GM11168 (cell line): ENCODE measurements at regions not wholly inside any gene's neighbourhood (a gene's known extent, or its start where the extent isn't known, plus 50 kb on each side); places are given as distances from the start of the nearest gene placed in this dataset.

Experiments used
- in situ Hi-C: fragments of 300-500 bp; cut with MboI; formaldehyde crosslinking; loops from one replicate; pipeline ENCODE4 v1.12.0; 2022; ENCODE audit warnings: low sequenced_read_pairs; ENCODE audit not compliant: unreplicated experiment

- in situ Hi-C loops: no loop called here
These were observed 120.1 kb downstream of the RPS12 start for GRCh38 chr6:132934496-132934895.

GRCh38 chr6:132936646-132937045 lies 122.3 kb downstream of the RPS12 start:
- in situ Hi-C loops: no loop called here

DNA sequence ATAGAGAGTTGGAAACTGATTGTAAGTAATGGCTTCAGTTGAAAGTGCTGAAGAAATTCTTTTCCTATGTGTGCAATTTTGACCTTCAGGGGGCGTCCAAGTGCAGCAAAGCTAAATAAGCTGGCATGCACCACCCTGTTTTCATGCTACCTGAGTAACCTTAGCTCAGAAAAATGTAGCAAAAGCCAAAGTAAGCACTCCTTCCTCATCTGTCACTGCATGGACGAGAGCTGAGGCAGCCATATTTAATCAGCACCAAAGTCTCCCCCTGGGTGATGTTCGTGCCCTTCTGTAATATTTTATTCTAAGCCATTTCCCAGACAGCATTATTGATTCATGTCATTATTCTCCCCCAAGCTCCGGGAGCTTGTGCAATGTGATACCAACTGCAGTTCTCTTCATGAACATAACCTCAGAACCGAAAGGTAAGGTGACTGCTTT lies 123.1 kb downstream of the RPS12 start:
- in situ Hi-C loops: no loop called here

DNA sequence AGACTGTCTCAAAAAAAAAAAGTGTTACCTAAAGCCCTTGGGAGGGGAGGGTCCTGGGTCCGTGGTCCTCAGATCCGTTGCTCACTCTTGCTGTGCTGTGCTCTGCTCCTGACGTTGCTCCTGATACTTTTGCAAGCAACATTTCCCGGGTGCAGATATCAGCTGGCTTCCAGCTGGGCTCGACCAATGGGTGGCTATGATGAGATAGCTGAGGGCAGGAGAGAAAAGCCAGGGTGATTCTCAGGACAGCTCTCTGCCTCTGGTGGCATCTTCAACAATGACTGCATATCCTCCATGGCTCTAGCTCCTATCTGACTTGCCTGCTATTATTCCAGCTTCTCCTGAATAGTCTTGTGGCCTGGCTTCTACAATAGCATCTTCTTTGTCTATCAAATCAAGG lies 134.5 kb downstream of the RPS12 start:
- in situ Hi-C loops: no loop called here

DNA sequence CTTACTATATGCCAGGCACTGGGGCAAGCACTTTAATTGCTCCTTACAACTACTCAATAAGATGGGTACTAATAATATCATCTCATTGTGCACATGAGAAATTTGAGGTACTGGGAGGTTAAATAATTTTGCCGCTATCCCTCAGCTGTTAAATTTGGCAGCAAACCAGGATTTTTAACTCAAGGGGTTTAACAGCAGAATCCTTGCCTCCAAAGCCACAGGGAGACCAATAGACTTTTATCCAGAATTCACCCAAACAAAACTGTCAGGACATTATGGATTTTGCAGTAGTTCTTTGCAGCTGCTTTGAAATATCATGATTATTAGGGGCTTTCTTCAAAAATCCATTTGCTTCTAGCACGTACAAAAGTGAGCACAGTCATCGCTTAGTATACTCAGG lies 136.2 kb downstream of the RPS12 start:
- in situ Hi-C loops: no loop called here

DNA sequence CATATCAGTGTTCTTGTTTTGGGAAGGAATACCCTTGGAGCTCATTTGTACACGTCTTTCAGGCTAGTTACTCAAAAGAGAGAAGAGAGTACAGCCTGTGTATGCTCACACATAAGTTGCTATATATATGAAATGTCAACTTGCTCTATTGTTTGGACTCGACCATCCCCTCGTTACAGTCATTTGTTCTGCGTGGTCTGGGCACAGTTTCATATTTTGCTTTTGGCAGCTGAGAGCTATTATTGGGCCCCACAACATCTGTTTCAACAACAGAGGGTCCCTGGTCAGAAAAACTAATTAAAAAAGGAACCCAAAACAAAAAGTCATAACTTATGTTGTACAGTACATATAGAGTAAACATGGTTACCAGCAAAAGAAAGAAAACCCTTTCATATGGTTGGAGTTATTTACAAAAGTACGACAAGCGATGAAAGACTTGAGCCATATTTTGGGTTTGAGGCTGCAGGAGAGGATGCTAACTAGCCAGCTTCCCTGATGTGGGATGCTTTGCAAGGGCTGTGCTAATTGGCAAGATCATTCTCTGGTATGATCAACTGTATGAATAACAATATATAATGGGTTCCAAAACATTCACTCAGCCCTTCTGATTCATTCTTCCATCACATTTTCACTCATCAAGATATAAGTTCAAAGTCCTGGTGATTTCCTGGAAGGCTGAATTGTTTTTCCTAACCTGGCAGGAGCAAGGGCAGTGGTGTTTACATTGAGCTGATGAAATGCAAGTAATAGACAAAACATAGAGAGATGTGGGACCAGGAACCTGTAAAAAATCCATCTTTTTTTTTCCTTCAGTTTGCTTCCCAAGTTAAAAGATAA lies 137.9 kb downstream of the RPS12 start:
- in situ Hi-C loops: no loop called here

DNA sequence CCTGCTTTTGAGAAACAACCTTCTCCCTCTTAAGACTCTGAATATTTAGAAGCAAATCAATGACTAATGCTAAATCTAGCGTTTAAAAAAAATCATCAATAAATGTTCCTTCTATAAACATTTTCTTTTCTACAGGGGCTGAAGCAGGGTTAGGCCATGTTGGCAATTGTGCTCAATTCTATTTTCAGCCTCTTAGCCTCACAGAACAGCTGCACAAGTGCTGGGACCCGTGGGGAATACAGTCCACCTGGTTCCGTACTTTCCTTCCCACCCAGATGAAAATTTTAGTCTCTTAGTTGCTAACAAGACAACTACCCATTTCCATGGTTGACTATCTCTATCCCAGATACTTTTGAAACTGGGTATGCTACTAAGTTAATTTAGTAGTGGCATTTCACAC lies 138.6 kb downstream of the RPS12 start:
- in situ Hi-C loops: no loop called here

GRCh38 chr6:132954222-132954621 lies 139.9 kb downstream of the RPS12 start:
- in situ Hi-C loops: no loop called here

DNA sequence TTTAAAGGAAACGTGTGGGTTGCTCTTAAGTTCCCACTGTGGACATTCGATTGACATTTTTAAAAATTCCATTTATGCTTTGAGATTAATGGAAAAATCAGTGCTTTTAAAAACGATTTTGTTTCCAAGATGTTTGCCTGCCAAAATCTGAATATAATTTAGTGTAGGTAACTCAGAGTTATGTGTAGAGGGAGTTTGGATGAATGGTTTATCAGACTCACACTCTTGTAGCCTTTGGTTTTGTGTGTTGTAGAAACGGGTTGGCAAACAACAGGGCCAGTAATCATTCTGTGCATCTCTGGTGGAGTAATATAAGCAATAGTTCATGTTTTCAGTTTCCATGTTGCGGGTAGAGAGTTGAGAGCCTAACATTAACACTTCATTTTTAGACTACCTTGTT lies 140.6 kb downstream of the RPS12 start:
- in situ Hi-C loops: no loop called here

GRCh38 chr6:132959639-132960326 lies 145.4 kb downstream of the RPS12 start:
- in situ Hi-C loops: loop anchor here (10.0 kb wide), 1 partner anchor 135 kb away; no protein-coding TSS in a partner anchor

DNA sequence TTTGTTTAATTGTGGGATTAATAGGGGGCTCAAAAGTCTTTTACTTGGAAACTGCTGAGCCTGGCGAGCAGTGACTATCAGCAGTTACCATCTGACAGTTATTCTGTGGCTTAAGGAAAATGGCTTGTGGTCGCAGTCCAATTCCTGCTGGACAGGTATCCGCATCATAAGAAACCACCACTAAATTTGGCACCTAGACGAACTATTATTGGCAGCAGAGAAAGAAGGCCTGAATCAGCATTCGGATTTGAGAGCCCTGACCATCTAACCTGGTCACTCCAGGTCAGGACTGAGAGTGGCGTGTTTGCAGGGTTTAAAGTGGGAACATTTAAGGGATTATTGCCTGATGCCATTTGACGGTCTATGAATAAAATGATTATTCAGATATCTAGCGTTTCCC lies 146.4 kb downstream of the RPS12 start:
- in situ Hi-C loops: loop anchor here (10.0 kb wide), 1 partner anchor 136 kb away; no protein-coding TSS in a partner anchor

DNA sequence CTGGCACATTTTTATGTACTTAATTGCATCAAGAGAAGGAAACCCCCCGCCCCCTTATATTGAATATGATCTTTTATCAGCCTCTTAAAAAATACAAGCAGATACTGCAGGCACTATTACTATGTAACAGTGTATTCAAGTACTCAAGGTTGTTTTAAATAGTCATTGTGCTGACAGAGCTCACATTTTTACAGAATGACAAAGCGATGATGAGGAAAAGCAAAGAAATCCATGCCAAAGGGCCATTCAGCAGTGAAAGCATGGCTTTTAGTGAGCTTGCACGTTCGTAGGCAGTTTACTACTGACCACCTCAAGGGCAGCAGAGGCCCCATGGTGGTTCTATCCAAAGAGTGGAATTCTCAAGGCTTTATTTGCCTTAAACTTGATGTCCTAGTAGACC lies 146.8 kb downstream of the RPS12 start:
- in situ Hi-C loops: loop anchor here (10.0 kb wide), 1 partner anchor 136 kb away; no protein-coding TSS in a partner anchor

GRCh38 chr6:132961610-132962009 lies 147.2 kb downstream of the RPS12 start:
- in situ Hi-C loops: loop anchor here (10.0 kb wide), 1 partner anchor 137 kb away; no protein-coding TSS in a partner anchor

GRCh38 chr6:132962936-132963868 lies 148.8 kb downstream of the RPS12 start:
- in situ Hi-C loops: loop anchor here (10.0 kb wide), 1 partner anchor 138 kb away; no protein-coding TSS in a partner anchor

DNA sequence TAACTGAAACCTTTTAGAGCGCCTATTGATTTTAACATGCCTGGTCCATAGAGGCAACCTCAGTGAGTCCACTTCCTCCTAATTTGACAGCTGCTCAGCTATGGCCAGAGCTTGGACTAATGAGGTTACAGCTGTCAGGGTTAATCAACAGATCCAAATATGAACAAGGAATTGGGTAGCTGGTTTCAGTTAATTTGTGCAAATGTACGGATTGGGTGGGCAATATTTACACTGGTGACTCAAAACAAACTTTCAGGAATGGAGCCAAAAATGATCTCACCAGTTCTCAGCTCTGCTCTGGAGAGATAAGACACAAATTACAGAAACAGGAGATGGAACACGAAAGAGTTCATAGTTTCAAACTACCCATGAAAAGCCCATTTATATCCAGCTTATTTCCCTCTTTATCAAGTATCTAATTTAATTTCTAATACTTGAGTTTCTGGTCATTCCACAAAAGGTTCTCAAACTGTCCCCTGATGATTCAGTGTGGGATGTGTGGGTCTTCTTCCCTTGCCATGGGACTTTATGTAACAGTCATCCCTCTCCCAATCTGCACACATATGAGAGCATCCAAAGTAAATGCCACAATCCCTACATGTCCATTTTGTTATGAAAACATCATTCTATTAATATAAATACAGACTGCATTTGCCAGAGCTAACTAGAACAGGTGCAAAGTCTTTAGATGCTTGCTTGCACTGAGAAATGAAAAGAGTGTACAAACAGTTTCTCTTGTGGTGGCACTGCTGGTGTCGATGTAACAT lies 149.9 kb downstream of the RPS12 start:
- in situ Hi-C loops: loop anchor here (10.0 kb wide), 1 partner anchor 139 kb away; no protein-coding TSS in a partner anchor

- in situ Hi-C loops: loop anchor here (10.0 kb wide), 1 partner anchor 140 kb away; no protein-coding TSS in a partner anchor
These were observed 150.6 kb downstream of the RPS12 start for GRCh38 chr6:132964868-132965382.

DNA sequence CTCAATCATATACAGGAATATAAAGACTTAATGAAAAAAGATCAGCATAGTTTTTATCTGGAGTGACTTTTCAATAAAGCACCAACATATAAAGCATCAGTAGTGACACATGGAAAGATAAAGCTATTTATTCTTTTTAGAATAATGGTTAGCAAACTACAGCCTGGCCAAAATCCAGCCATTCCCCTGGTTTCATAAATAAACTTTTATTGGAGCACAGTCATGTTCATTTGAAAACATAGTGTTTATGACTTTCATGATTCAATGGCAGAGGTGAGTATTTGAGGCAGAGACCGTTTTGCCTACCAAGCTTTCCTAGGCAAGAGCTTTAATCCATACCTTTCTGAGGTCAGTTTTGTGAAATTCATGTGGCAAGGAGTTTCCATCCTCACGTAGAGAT lies 153.5 kb downstream of the RPS12 start:
- in situ Hi-C loops: loop anchor here (10.0 kb wide), 1 partner anchor 143 kb away; no protein-coding TSS in a partner anchor

- in situ Hi-C loops: loop anchor here (10.0 kb wide), 1 partner anchor 144 kb away; no protein-coding TSS in a partner anchor
These were observed 154.1 kb downstream of the RPS12 start for GRCh38 chr6:132968419-132968950.

DNA sequence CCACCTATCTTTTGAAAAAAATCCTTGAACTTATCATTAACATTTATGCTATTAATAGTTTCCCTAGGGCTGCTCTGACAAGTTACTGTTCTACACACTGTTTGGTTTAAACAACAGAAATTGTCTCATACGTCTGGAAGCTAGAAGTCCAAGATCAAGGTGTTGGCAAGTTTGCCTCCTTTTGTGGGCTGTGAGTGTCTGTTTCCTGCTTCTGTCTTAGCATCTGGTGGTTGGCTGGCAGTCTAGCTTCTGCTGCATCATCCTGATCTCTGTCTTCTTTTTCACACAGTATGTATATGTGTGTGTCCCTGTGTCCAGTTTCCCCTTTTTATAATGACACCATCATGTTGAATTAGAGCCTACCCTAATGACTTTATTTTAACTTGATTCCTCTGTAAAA lies 154.8 kb downstream of the RPS12 start:
- in situ Hi-C loops: loop anchor here (10.0 kb wide), 1 partner anchor 144 kb away; no protein-coding TSS in a partner anchor
